OCI-LY3 (cell line): ENCODE measurements at regions not wholly inside any gene's neighbourhood (a gene's known extent, or its start where the extent isn't known, plus 50 kb on each side); places are given as distances from the start of the nearest gene placed in this dataset.
"Not testable (repeated sequence)": the region's sequence is repeated elsewhere in the genome, so short reads cannot be mapped to it uniquely, and the experiment has no call there.

Experiments
- H2AFZ ChIP-seq: fragments of 200-600, 300-600 bp; shearing (Covaris generic); 2 replicates; pipeline ENCODE4 v1.6.0; 2014; ENCODE audit warnings: antibody characterized with exemption, low read depth, low read length
- H3K27ac ChIP-seq: fragments of 200-600, 300-600 bp; sonication (generic); 2 replicates; pipeline ENCODE4 v1.5.1; 2014; ENCODE audit warnings: mild to moderate bottlenecking, low read length, moderate library complexity, mixed read lengths
- H3K27me3 ChIP-seq: fragments of 200-600, 300-600 bp; sonication (generic); 2 replicates; pipeline ENCODE4 v1.6.1; 2014; ENCODE audit warnings: low read depth, low read length, mixed read lengths
- H3K36me3 ChIP-seq: fragments of 200-600, 300-600 bp; sonication (generic); replicated peaks from 2 replicates; pipeline ENCODE3; 2014; ENCODE audit warnings: low read depth, low read length, mixed read lengths
- H3K4me1 ChIP-seq: fragments of 300-600, 200-600 bp; sonication (generic); 2 replicates; pipeline ENCODE4 v1.6.1; 2014; ENCODE audit warnings: low read length, mixed read lengths
- H3K4me2 ChIP-seq: fragments of 200-600, 300-600 bp; sonication (generic); 2 replicates; pipeline ENCODE4 v1.6.1; 2014; ENCODE audit warnings: low read length, mixed read lengths
- H3K4me3 ChIP-seq: fragments of 300-600, 200-600 bp; sonication (generic); 2 replicates; pipeline ENCODE4 v1.5.1; 2014; ENCODE audit warnings: antibody characterized with exemption, mild to moderate bottlenecking, low read length, moderate library complexity
- H3K79me2 ChIP-seq: fragments of 300-600, 200-600 bp; shearing (Covaris generic); 2 replicates; pipeline ENCODE4 v1.6.1; 2014; ENCODE audit warnings: mild to moderate bottlenecking, low read length, mixed read lengths
- H3K9ac ChIP-seq: fragments of 300-600, 200-600 bp; shearing (Covaris generic); 2 replicates; pipeline ENCODE4 v1.6.0; 2014; ENCODE audit warnings: mild to moderate bottlenecking, low read length, moderate library complexity
- H3K9me3 ChIP-seq: fragments of 200-600, 300-600 bp; shearing (Covaris generic); 2 replicates; pipeline ENCODE4 v1.6.1; 2014; ENCODE audit warnings: low read length, mixed read lengths; ENCODE audit not compliant: insufficient read depth
- H4K20me1 ChIP-seq: fragments of 200-600, 300-600 bp; sonication (generic); 2 replicates; pipeline ENCODE4 v1.6.1; 2016; ENCODE audit warnings: low read length, mixed read lengths; ENCODE audit not compliant: insufficient read depth
- EZH2phosphoT487 ChIP-seq: fragments of 200-600 bp; shearing (Covaris generic); IDR thresholded peaks from 2 replicates; pipeline ENCODE4 v1.6.1; 2018; ENCODE audit warnings: antibody characterized with exemption, mixed run types, low read depth
- TF ChIP-seq, protein P1 (sequence below): fragments of 200-600, 300-600 bp; sonication (generic); IDR thresholded peaks from 2 replicates; pipeline ENCODE4 v1.5.1; 2014; ENCODE audit warnings: antibody characterized with exemption, low read length, low read depth

DNA sequence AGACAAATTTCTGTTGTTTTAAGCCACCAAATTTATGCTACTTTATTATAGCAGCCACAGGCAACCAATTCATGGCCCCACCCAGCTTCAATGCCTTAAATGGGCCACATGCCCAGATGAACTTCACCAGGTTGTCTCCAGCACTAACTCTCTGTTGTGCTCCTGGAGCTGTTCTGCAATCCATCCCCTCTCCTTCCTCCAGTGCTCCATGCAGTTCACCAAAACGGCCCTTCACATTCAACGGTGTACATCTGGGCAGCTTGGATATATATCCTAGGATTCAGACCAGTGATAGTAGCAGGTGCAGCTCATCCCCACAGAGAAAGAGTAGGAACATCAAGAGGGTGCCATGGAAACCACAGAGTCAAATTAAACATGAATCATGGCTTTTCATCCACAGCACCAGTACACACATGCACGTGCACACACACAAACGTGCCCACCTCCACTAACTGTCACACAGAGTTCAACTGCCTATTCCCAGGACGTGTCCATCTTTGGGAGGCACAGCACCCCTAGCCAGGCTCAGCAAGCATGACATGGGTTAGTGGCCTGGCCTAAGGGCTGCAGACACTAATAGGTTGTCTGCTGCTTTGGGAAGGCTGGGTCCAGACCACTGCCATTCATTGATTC lies 134.5 kb downstream of the MED10 start:
- H4K20me1 ChIP-seq = no peaks in the 10 kb centered on the region
- no peaks in the 10 kb centered on the region for H3K9me3 ChIP-seq
- no peaks in the 10 kb centered on the region for H3K27me3 ChIP-seq
- no peaks in the 10 kb centered on the region for H3K36me3 ChIP-seq
- no peak overlapping the region for H3K27ac ChIP-seq
- no peak overlapping the region for H3K9ac ChIP-seq
- H3K4me1 ChIP-seq = no peaks in the 10 kb centered on the region
- H3K4me2 ChIP-seq = no peak overlapping the region
- TF ChIP-seq, protein P1, sequence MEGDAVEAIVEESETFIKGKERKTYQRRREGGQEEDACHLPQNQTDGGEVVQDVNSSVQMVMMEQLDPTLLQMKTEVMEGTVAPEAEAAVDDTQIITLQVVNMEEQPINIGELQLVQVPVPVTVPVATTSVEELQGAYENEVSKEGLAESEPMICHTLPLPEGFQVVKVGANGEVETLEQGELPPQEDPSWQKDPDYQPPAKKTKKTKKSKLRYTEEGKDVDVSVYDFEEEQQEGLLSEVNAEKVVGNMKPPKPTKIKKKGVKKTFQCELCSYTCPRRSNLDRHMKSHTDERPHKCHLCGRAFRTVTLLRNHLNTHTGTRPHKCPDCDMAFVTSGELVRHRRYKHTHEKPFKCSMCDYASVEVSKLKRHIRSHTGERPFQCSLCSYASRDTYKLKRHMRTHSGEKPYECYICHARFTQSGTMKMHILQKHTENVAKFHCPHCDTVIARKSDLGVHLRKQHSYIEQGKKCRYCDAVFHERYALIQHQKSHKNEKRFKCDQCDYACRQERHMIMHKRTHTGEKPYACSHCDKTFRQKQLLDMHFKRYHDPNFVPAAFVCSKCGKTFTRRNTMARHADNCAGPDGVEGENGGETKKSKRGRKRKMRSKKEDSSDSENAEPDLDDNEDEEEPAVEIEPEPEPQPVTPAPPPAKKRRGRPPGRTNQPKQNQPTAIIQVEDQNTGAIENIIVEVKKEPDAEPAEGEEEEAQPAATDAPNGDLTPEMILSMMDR = no peak
- TF ChIP-seq EZH2phosphoT487 = no peak
- no peak overlapping the region for H3K4me3 ChIP-seq
- no peaks in the 10 kb centered on the region for H3K79me2 ChIP-seq
- no peak overlapping the region for H2AFZ ChIP-seq

DNA sequence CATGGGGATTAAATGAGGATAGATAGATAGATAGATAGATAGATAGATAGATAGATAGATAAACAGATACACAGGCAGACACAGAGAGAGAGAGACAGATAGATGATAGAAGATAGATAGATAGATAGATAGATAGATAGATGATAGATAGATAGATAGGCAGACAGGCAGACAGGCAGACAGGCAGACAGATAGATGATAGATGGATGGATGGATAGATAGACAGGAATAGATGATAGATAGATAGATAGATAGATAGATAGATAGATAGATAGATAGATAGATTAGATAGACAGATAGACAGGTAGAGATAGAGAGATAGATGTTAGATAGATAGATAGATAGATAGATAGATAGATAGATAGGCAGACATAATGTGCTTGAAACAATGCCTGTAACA lies 137.3 kb downstream of the MED10 start:
- not testable (repeated sequence) for H2AFZ ChIP-seq, H4K20me1 ChIP-seq, H3K4me2 ChIP-seq, H3K27me3 ChIP-seq, H3K27ac ChIP-seq, H3K9me3 ChIP-seq, H3K4me3 ChIP-seq, H3K36me3 ChIP-seq, H3K9ac ChIP-seq, H3K4me1 ChIP-seq, H3K79me2 ChIP-seq

DNA sequence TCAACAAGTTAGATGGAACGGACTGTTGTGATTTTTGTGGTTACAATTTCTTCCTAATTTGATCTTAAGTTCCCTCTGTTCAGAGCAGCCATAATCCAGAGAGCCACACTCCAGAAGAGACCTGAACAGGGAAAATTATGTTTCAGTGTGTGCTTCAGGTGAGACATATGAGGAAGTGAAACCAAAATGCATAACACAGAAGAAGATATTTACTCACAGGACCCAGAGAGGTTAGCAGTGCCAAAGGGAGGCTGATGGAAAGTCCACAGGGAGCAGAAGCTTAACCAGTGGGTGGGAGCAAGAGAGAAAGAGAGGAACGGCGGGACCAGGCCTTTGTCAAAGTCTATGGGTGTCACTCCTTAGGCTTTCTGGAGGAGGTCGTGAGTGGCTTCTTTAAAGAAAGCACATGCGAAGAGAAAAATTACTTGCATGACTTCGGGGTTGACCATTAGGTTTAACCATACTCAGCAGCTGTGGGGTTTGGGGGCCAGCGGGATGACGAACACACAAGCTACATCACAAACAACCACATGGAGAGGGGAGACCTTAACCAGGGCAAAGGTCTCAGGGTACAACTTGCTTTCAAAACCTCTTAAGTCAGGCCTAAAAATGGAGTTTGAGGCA lies 141.4 kb downstream of the MED10 start:
- Histone ChIP-seq H2AFZ (no peak overlapping the region), H3K27ac (no peak overlapping the region), H3K27me3 (no peaks in the 10 kb centered on the region), H3K9ac (no peak overlapping the region), H3K79me2 (no peaks in the 10 kb centered on the region), H3K9me3 (no peaks in the 10 kb centered on the region), H3K4me2 (no peak overlapping the region), H3K4me1 (no peaks in the 10 kb centered on the region), H4K20me1 (no peaks in the 10 kb centered on the region), H3K36me3 (no peaks in the 10 kb centered on the region), H3K4me3 (no peak overlapping the region)
- no peak for TF ChIP-seq EZH2phosphoT487
- TF ChIP-seq, protein P1 = no peak

DNA sequence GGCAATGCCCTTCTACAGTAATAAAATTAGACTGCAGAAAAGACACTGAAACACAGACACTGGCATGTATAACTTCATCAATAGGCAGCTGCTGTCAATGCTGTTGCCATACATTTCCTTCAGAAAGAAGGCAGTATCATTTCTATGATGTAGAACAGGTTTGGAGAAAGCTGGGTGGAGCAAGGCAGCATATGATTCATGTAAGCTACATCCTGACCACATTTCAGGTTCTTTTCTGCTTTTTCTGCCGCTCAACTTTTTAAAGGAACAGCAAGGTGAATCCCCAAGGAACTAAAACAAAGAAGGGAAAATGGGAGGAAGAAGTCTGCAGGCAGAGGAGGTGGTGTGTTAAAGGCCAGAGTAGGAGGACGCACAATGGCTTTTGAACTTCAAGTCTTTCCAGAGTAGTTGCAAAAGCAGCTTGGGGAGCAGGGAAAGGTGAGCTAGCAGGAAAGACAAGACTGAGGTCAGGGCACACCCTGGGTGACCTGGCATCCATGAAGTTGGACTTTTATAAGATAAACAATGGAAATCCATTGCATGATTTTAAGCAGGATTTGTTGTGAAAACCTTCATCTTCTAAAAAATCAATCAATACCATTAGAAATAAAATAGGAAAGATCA lies 142.1 kb downstream of the MED10 start:
- H3K27me3 ChIP-seq = no peaks in the 10 kb centered on the region
- no peak overlapping the region for H3K9ac ChIP-seq
- H3K79me2 ChIP-seq = no peaks in the 10 kb centered on the region
- no peak overlapping the region for H3K4me3 ChIP-seq
- H3K4me2 ChIP-seq = no peak overlapping the region
- no peaks in the 10 kb centered on the region for H4K20me1 ChIP-seq
- TF ChIP-seq, protein P1 = no peak
- TF ChIP-seq EZH2phosphoT487 = no peak
- H2AFZ ChIP-seq = no peak overlapping the region
- H3K9me3 ChIP-seq = no peaks in the 10 kb centered on the region
- no peak overlapping the region for H3K27ac ChIP-seq
- H3K36me3 ChIP-seq = no peaks in the 10 kb centered on the region
- H3K4me1 ChIP-seq = no peaks in the 10 kb centered on the region
